ENCODE measurements at regions not wholly inside any gene's neighbourhood (a gene's known extent, or its start where the extent isn't known, plus 50 kb on each side); places are given as distances from the start of the nearest gene placed in this dataset.

GRCh38 chr6:77092971-77093370 is 370.3 kb downstream of the HTR1B start:
- TF ChIP-seq CTCF (optimal IDR thresholded peaks at IDR 0.05 in 1 of 3, IDR thresholded peaks at IDR 0.05 in 1 of 3, conservative IDR thresholded peaks at IDR 0.05 in 1 of 3; ENCODE audit: extremely low read depth in 1 of 3, insufficient read depth in 2 of 3, low read length in 3 of 3), result no peak
- TF ChIP-seq EZH2 (IDR thresholded peaks at IDR 0.05; ENCODE audit: low read length), result no peak

Measured in keratinocyte (primary cell).